CD4-positive, alpha-beta T cell treated with Interferon alpha-2 for 1 hour (primary cell): ENCODE measurements at regions not wholly inside any gene's neighbourhood (a gene's known extent, or its start where the extent isn't known, plus 50 kb on each side); places are given as distances from the start of the nearest gene placed in this dataset.
"Not testable (repeated sequence)": the region's sequence is repeated elsewhere in the genome, so short reads cannot be mapped to it uniquely, and the experiment has no call there.

Experiments
- DNase-seq, 2 donors: peaks; one replicate each; pipeline ENCODE4 v3.0.0-alpha.2; 2020 to 2022

- no peak for DNase-seq
Measured at GRCh38 chr1:173300061-173301044, 93.2 kb upstream of the TNFSF4 start.

- DNase-seq = no peak
Measured at GRCh38 chr1:173301507-173301906, 94.4 kb upstream of the TNFSF4 start.

GRCh38 chr1:173302366-173302765, 95.2 kb upstream of the TNFSF4 start:
- DNase-seq = no peak

GRCh38 chr1:173302890-173303829, 96.0 kb upstream of the TNFSF4 start:
- DNase-seq = no peak

GRCh38 chr1:173303984-173304383, 96.9 kb upstream of the TNFSF4 start:
- no peak for DNase-seq

- no peak for DNase-seq
Measured at GRCh38 chr1:173304529-173305227, 97.5 kb upstream of the TNFSF4 start.

- no peak for DNase-seq
Measured at GRCh38 chr1:173307845-173308244, 100.7 kb upstream of the TNFSF4 start.

GRCh38 chr1:173314656-173315055, 107.5 kb upstream of the TNFSF4 start:
- DNase-seq = no peak

- no peak for DNase-seq
Measured at GRCh38 chr1:173315296-173315695, 108.2 kb upstream of the TNFSF4 start.

- DNase-seq = no peak
Measured at GRCh38 chr1:173318788-173319187, 111.7 kb upstream of the TNFSF4 start.

GRCh38 chr1:173324352-173324751, 117.2 kb upstream of the TNFSF4 start:
- not testable (repeated sequence) for DNase-seq

GRCh38 chr1:173327987-173328386, 120.9 kb upstream of the TNFSF4 start:
- DNase-seq = not testable (repeated sequence)

GRCh38 chr1:173328961-173329360, 121.8 kb upstream of the TNFSF4 start:
- DNase-seq = no peak

- DNase-seq = no peak
Measured at GRCh38 chr1:173329726-173330125, 122.6 kb upstream of the TNFSF4 start.

- DNase-seq = no peak
Measured at GRCh38 chr1:173330149-173330951, 123.2 kb upstream of the TNFSF4 start.

GRCh38 chr1:173330952-173331548, 123.9 kb upstream of the TNFSF4 start:
- DNase-seq = peak in 1 of 2 donors; percentile 26

GRCh38 chr1:173332026-173332425, 124.9 kb upstream of the TNFSF4 start:
- peak in 1 of 2 donors; percentile 3 for DNase-seq

GRCh38 chr1:173333581-173333980, 126.5 kb upstream of the TNFSF4 start:
- DNase-seq = no peak

- no peak for DNase-seq
Measured at GRCh38 chr1:173337126-173337525, 130.0 kb upstream of the TNFSF4 start.

GRCh38 chr1:173341307-173341706, 134.2 kb upstream of the TNFSF4 start:
- DNase-seq = no peak

GRCh38 chr1:173341971-173342370, 134.8 kb upstream of the TNFSF4 start:
- no peak for DNase-seq
